Colonic mucosa (tissue), 4 donors: ENCODE measurements at regions not wholly inside any gene's neighbourhood (a gene's known extent, or its start where the extent isn't known, plus 50 kb on each side); places are given as distances from the start of the nearest gene placed in this dataset.

Source experiments
- DNase-seq: peaks from one replicate; pipeline ENCODE4 v3.0.0-alpha.2; 2020
- H3K27ac ChIP-seq: fragments of 200-600 bp; one replicate; pipeline ENCODE4 v1.8.0; 2021
- H3K27me3 ChIP-seq: fragments of 200-600 bp; one replicate; pipeline ENCODE4 v1.8.0; 2021
- H3K36me3 ChIP-seq: fragments of 200-600 bp; one replicate; pipeline ENCODE4 v1.8.0; 2021
- H3K4me1 ChIP-seq: fragments of 200-600 bp; one replicate; pipeline ENCODE4 v1.8.0; 2021; ENCODE audit warnings: mild to moderate bottlenecking
- H3K4me3 ChIP-seq: fragments of 200-600 bp; one replicate; pipeline ENCODE4 v1.8.0; 2021
- H3K9ac ChIP-seq, 2 donors: one replicate each; pipeline ENCODE4 v1.7.0; 2013; ENCODE audit warnings: control low read depth in 2 of 2, low read depth in 2 of 2, low read length in 2 of 2
- H3K9me3 ChIP-seq: fragments of 200-600 bp; one replicate; pipeline ENCODE4 v1.8.0; 2021
- CTCF ChIP-seq: fragments of 200-600 bp; IDR thresholded peaks from one replicate; pipeline ENCODE4 v1.8.0; 2022; ENCODE audit warnings: antibody characterized with exemption, mild to moderate bottlenecking
- intact Hi-C: fragments of 100-400 bp; cut with DNase I; formaldehyde crosslinking; loops from one replicate; pipeline ENCODE4 v1.14.1; 2022
- donor health status: healthy.
- donor health status: DM: no; HTN: no; CAD: no.
- donor health status: DM: no; HTN: no; CAD: no.

GRCh38 chr4:56123051-56123450, 174.3 kb downstream of the CEP135 start:
- TF ChIP-seq CTCF: no peak
- intact Hi-C loops: no loop called here
- DNase-seq: no peak
- no peak overlapping the region for H3K9ac ChIP-seq
- no peak overlapping the region for H3K4me3 ChIP-seq
- no peaks in the 10 kb centered on the region for H3K4me1 ChIP-seq
- H3K9me3 ChIP-seq: no peaks in the 10 kb centered on the region
- no peaks in the 10 kb centered on the region for H3K27me3 ChIP-seq
- no peak overlapping the region for H3K27ac ChIP-seq
- H3K36me3 ChIP-seq: no peaks in the 10 kb centered on the region

- Histone ChIP-seq H3K27ac (no peak overlapping the region), H3K9me3 (no peaks in the 10 kb centered on the region), H3K4me3 (no peak overlapping the region), H3K9ac (no peak overlapping the region), H3K36me3 (no peaks in the 10 kb centered on the region), H3K27me3 (no peaks in the 10 kb centered on the region), H3K4me1 (no peaks in the 10 kb centered on the region)
- intact Hi-C loops: no loop called here
- DNase-seq: no peak
- TF ChIP-seq CTCF: no peak
Measured at GRCh38 chr4:56118845-56119244, 170.1 kb downstream of the CEP135 start.

GRCh38 chr4:56118055-56118454, 169.3 kb downstream of the CEP135 start:
- H3K4me3 ChIP-seq: no peak overlapping the region
- intact Hi-C loops: no loop called here
- no peak for DNase-seq
- TF ChIP-seq CTCF: no peak
- no peaks in the 10 kb centered on the region for H3K4me1 ChIP-seq
- H3K27me3 ChIP-seq: no peaks in the 10 kb centered on the region
- H3K36me3 ChIP-seq: no peaks in the 10 kb centered on the region
- H3K9ac ChIP-seq: no peak overlapping the region
- H3K9me3 ChIP-seq: no peaks in the 10 kb centered on the region
- no peak overlapping the region for H3K27ac ChIP-seq

- H3K27me3 ChIP-seq: no peaks in the 10 kb centered on the region
- TF ChIP-seq CTCF: no peak
- no peak for DNase-seq
- H3K4me1 ChIP-seq: no peaks in the 10 kb centered on the region
- no peaks in the 10 kb centered on the region for H3K36me3 ChIP-seq
- no peak overlapping the region for H3K9ac ChIP-seq
- no peak overlapping the region for H3K4me3 ChIP-seq
- no peaks in the 10 kb centered on the region for H3K9me3 ChIP-seq
- intact Hi-C loops: no loop called here
- H3K27ac ChIP-seq: no peak overlapping the region
Measured at GRCh38 chr4:56115898-56116297, 167.2 kb downstream of the CEP135 start.

GRCh38 chr4:56112377-56112776, 163.6 kb downstream of the CEP135 start:
- no peak for DNase-seq
- Histone ChIP-seq H3K27me3 (no peaks in the 10 kb centered on the region), H3K27ac (no peak overlapping the region), H3K9me3 (no peaks in the 10 kb centered on the region), H3K36me3 (no peaks in the 10 kb centered on the region), H3K9ac (no peak overlapping the region), H3K4me1 (no peaks in the 10 kb centered on the region), H3K4me3 (no peak overlapping the region)
- intact Hi-C loops: no loop called here
- no peak for TF ChIP-seq CTCF
